PFSK-1 (cell line): ENCODE measurements at regions not wholly inside any gene's neighbourhood (a gene's known extent, or its start where the extent isn't known, plus 50 kb on each side); places are given as distances from the start of the nearest gene placed in this dataset.

ENCODE experiments used
- FOXP2 ChIP-seq: optimal IDR thresholded peaks from 2 replicates; pipeline ENCODE3; 2011; ENCODE audit warnings: borderline replicate concordance, control low read depth, inconsistent platforms; ENCODE audit not compliant: insufficient read depth; ENCODE audit errors: extremely low read length, extremely low read depth
- POLR2AphosphoS5 ChIP-seq: IDR thresholded peaks from 2 replicates; pipeline ENCODE4 v1.6.1; 2012; ENCODE audit warnings: low read depth, mild to moderate bottlenecking, control low read depth, low read length, moderate library complexity
- SIN3A ChIP-seq: IDR thresholded peaks from 2 replicates; pipeline ENCODE4 v1.6.1; 2012; ENCODE audit warnings: mild to moderate bottlenecking, low read length, moderate library complexity, borderline replicate concordance; ENCODE audit not compliant: insufficient read depth
- TAF1 ChIP-seq: IDR thresholded peaks from 2 replicates; pipeline ENCODE4 v1.6.1; 2012; ENCODE audit warnings: low read length, control low read depth, borderline replicate concordance; ENCODE audit not compliant: insufficient read depth
- TF ChIP-seq, protein P1 (sequence below), 2 experiments: IDR thresholded peaks; 2 replicates each; pipeline versions ENCODE4 v1.6.1 to v1.8.0; 2011 to 2012; ENCODE audit warnings: low read depth in 2 of 2, low read length in 2 of 2, control low read depth in 1 of 2, inconsistent platforms in 1 of 2, mild to moderate bottlenecking in 1 of 2, moderate library complexity in 1 of 2; ENCODE audit not compliant: insufficient read depth in 1 of 2

DNA sequence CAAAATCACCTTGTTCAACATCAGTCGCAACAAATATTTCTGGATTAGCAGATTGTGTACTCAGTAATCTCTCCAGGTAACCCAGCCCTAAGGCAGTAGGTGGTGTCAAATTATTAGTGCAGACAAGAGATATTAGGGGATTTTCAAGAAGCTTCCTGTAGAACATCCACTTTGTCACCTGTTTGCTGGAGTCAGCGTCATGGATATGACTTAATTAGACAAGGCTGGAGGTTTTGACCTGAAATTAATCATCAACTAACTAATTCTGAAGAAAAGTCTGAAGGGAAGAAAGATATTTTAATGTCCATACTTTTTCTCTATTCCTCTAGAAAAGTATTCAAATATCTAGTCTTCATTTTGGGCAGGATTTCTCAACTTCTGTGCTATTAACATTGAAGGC lies 91.4 kb upstream of the CCDC112 start:
- TF ChIP-seq SIN3A, result no peak
- TF ChIP-seq, protein P1, sequence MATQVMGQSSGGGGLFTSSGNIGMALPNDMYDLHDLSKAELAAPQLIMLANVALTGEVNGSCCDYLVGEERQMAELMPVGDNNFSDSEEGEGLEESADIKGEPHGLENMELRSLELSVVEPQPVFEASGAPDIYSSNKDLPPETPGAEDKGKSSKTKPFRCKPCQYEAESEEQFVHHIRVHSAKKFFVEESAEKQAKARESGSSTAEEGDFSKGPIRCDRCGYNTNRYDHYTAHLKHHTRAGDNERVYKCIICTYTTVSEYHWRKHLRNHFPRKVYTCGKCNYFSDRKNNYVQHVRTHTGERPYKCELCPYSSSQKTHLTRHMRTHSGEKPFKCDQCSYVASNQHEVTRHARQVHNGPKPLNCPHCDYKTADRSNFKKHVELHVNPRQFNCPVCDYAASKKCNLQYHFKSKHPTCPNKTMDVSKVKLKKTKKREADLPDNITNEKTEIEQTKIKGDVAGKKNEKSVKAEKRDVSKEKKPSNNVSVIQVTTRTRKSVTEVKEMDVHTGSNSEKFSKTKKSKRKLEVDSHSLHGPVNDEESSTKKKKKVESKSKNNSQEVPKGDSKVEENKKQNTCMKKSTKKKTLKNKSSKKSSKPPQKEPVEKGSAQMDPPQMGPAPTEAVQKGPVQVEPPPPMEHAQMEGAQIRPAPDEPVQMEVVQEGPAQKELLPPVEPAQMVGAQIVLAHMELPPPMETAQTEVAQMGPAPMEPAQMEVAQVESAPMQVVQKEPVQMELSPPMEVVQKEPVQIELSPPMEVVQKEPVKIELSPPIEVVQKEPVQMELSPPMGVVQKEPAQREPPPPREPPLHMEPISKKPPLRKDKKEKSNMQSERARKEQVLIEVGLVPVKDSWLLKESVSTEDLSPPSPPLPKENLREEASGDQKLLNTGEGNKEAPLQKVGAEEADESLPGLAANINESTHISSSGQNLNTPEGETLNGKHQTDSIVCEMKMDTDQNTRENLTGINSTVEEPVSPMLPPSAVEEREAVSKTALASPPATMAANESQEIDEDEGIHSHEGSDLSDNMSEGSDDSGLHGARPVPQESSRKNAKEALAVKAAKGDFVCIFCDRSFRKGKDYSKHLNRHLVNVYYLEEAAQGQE (IDR thresholded peaks at IDR 0.05; ENCODE audit: insufficient read depth in 1 of 2, low read depth in 2 of 2, low read length in 2 of 2), result no peak
- no peak for TF ChIP-seq POLR2AphosphoS5
- no peak for TF ChIP-seq TAF1

DNA sequence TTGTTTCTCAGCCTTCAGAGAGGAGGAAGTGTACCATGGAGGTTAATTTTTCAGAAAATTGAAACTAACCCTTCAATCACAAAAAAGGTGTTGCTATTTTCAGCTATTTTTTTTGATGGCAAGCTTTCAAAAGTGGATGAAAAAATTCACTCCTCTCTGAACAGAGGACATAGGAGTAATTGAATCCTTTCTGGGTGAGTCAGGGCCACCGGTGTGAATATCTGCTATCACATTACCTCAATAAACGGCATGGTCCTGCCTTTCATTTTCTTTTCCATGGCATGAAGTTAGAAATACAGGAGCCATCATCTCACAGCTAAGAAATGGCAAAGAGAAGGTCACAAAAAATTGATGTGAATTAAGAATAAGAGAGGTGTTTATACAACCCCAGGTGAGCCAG lies 90.2 kb upstream of the CCDC112 start:
- no peak for TF ChIP-seq SIN3A
- TF ChIP-seq FOXP2, result no peak
- no peak for TF ChIP-seq TAF1
- TF ChIP-seq, protein P1 (IDR thresholded peaks at IDR 0.05; ENCODE audit: insufficient read depth in 1 of 2, low read depth in 2 of 2, low read length in 2 of 2), result no peak
- TF ChIP-seq POLR2AphosphoS5, result no peak

DNA sequence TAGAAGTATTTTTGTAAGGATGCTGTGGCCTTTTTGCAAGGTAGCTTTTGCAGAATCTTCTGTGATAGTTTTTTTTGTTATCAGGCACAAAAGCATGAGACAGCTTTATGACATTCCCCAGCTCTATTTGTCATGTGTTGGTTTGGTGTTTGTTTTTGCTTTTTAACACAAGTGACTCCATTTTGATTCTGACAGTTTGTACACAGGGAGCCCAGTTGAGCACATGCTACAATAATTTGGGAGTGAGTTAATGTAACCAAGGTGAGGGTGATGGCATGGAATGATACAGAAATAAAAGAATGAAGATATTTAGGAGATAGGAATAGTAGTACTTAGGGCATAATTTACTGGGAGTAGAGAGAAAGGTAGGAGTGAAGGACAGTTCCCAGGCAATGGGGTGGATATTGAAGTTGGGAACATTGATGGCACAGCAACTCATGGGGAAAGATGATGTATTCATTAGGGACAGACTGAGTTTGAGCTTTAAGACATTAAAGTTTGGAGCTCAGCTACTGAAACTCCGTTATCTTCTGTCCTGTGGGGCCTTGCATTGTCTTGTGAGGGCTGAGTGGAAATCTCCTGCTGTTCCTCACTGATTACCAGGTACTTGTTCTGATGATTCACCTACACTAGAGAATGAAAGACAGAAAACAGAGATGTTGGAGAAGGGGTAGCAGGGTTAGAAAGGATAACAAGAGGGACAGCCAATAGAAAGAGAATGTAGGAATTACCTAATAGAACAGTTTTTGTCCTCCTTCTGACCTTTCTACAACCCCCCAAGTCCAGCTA lies 88.3 kb upstream of the CCDC112 start:
- TF ChIP-seq TAF1 (no peak), POLR2AphosphoS5 (no peak), SIN3A (no peak), FOXP2 (no peak)
- TF ChIP-seq, protein P1 (IDR thresholded peaks at IDR 0.05; ENCODE audit: insufficient read depth in 1 of 2, low read depth in 2 of 2, low read length in 2 of 2), result no peak

DNA sequence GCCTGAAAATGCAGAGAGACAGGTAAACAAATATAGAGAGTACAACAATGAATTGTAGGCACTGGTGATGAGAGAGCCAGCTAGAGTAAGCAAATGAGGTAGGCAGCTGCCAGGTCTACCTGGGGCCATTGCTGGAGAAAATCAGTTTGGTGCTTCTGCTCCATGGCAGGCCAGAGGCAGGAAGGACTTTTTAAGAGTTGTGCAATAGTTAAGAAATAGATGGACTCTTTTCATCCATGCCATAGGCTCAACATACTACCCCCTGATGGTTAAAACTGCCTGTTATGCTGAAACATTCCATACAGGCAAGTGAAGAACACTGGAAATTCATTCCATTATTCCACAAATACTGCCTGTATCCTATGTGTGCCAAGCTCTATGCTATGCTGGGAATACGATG lies 86.5 kb upstream of the CCDC112 start:
- TF ChIP-seq TAF1 (no peak), SIN3A (no peak), FOXP2 (no peak), POLR2AphosphoS5 (no peak)
- TF ChIP-seq, protein P1 (IDR thresholded peaks at IDR 0.05; ENCODE audit: insufficient read depth in 1 of 2, low read depth in 2 of 2, low read length in 2 of 2), result no peak
